ENCODE measurements at regions not wholly inside any gene's neighbourhood (a gene's known extent, or its start where the extent isn't known, plus 50 kb on each side); places are given as distances from the start of the nearest gene placed in this dataset.

DNA sequence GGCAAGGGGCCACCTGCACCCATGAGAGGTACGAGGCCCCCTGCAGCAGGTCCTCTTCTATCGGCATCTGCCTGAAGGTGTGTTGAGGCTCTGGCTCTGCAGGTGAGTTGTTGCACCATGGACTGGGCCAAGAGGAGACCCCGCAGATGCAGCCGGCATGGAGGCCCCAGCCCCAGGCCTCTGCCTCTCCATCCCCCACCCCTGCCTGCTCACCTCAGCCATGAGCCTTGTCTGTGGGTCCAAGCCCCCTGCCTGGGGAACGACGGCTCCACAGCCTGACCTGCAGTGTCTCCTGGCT is 1386.2 kb downstream of the BRD1 start:
- no peaks in the 10 kb centered on the region for H3K79me2 ChIP-seq (replicated peaks; ENCODE audit: insufficient read depth)
- H3K4me3 ChIP-seq: no peak overlapping the region
- H3K36me3 Mint-ChIP-seq (ENCODE audit: low read depth): no peaks in the 10 kb centered on the region
- no peaks in the 10 kb centered on the region for H3K4me1 Mint-ChIP-seq
- H3K27ac Mint-ChIP-seq: 0 out of 2 replicates have a peak overlapping the region, but pooled peaks have one; percentile 9
- no peaks in the 10 kb centered on the region for H3F3A ChIP-seq (replicated peaks; ENCODE audit: low read depth)
- no peak for ATAC-seq
- no peak overlapping the region for H3K27ac ChIP-seq (ENCODE audit: low read depth)
- H3K4me2 ChIP-seq: no peak overlapping the region
- H3K4me3 Mint-ChIP-seq: no peak overlapping the region
- H3K9me3 Mint-ChIP-seq: no peaks in the 10 kb centered on the region; the same call in 2 of the 3 replicates
- H4K20me1 ChIP-seq (replicated peaks; ENCODE audit: insufficient read depth): no peaks in the 10 kb centered on the region
- H3K27me3 ChIP-seq (ENCODE audit: insufficient read depth): no peaks in the 10 kb centered on the region
- H3K27me3 Mint-ChIP-seq (ENCODE audit: insufficient read depth, low read depth, poor library complexity): peaks cover 2% of the 10 kb centered on the region
- no peaks in the 10 kb centered on the region; the same call in 1 of the 2 replicates for H3K36me3 ChIP-seq (ENCODE audit: insufficient read depth)
- no peak overlapping the region for H2AFZ ChIP-seq
- DNase-seq (ENCODE audit: low spot score): no peak
- TF ChIP-seq NANOG (IDR thresholded peaks at IDR 0.05; ENCODE audit: borderline replicate concordance): no peak
- TF ChIP-seq, protein P1, sequence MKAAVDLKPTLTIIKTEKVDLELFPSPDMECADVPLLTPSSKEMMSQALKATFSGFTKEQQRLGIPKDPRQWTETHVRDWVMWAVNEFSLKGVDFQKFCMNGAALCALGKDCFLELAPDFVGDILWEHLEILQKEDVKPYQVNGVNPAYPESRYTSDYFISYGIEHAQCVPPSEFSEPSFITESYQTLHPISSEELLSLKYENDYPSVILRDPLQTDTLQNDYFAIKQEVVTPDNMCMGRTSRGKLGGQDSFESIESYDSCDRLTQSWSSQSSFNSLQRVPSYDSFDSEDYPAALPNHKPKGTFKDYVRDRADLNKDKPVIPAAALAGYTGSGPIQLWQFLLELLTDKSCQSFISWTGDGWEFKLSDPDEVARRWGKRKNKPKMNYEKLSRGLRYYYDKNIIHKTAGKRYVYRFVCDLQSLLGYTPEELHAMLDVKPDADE (IDR thresholded peaks at IDR 0.05): no peak
- TF ChIP-seq, protein P2, sequence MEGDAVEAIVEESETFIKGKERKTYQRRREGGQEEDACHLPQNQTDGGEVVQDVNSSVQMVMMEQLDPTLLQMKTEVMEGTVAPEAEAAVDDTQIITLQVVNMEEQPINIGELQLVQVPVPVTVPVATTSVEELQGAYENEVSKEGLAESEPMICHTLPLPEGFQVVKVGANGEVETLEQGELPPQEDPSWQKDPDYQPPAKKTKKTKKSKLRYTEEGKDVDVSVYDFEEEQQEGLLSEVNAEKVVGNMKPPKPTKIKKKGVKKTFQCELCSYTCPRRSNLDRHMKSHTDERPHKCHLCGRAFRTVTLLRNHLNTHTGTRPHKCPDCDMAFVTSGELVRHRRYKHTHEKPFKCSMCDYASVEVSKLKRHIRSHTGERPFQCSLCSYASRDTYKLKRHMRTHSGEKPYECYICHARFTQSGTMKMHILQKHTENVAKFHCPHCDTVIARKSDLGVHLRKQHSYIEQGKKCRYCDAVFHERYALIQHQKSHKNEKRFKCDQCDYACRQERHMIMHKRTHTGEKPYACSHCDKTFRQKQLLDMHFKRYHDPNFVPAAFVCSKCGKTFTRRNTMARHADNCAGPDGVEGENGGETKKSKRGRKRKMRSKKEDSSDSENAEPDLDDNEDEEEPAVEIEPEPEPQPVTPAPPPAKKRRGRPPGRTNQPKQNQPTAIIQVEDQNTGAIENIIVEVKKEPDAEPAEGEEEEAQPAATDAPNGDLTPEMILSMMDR (conservative IDR thresholded peaks at IDR 0.05; ENCODE audit: low read depth in 2 of 2): no peak
- TF ChIP-seq ZNF114 (CRISPR knock-in tag; IDR thresholded peaks at IDR 0.05): no peak
- TF ChIP-seq, protein P3, sequence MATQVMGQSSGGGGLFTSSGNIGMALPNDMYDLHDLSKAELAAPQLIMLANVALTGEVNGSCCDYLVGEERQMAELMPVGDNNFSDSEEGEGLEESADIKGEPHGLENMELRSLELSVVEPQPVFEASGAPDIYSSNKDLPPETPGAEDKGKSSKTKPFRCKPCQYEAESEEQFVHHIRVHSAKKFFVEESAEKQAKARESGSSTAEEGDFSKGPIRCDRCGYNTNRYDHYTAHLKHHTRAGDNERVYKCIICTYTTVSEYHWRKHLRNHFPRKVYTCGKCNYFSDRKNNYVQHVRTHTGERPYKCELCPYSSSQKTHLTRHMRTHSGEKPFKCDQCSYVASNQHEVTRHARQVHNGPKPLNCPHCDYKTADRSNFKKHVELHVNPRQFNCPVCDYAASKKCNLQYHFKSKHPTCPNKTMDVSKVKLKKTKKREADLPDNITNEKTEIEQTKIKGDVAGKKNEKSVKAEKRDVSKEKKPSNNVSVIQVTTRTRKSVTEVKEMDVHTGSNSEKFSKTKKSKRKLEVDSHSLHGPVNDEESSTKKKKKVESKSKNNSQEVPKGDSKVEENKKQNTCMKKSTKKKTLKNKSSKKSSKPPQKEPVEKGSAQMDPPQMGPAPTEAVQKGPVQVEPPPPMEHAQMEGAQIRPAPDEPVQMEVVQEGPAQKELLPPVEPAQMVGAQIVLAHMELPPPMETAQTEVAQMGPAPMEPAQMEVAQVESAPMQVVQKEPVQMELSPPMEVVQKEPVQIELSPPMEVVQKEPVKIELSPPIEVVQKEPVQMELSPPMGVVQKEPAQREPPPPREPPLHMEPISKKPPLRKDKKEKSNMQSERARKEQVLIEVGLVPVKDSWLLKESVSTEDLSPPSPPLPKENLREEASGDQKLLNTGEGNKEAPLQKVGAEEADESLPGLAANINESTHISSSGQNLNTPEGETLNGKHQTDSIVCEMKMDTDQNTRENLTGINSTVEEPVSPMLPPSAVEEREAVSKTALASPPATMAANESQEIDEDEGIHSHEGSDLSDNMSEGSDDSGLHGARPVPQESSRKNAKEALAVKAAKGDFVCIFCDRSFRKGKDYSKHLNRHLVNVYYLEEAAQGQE (IDR thresholded peaks at IDR 0.05; ENCODE audit: unreplicated experiment): no peak
- TF ChIP-seq STAT1 (IDR thresholded peaks at IDR 0.05; ENCODE audit: unreplicated experiment): no peak
- TF ChIP-seq ZNF331 (CRISPR knock-in tag; IDR thresholded peaks at IDR 0.05; ENCODE audit: low read depth): no peak
- TF ChIP-seq EZH2 (IDR thresholded peaks at IDR 0.05; ENCODE audit: low read depth, unreplicated experiment): no peak
- TF ChIP-seq CREB1 (CRISPR knock-in tag; IDR thresholded peaks at IDR 0.05; ENCODE audit: low read depth): no peak
- TF ChIP-seq POLR2AphosphoS5 (IDR thresholded peaks at IDR 0.05; ENCODE audit: low read depth): no peak
- TF ChIP-seq, protein P4, sequence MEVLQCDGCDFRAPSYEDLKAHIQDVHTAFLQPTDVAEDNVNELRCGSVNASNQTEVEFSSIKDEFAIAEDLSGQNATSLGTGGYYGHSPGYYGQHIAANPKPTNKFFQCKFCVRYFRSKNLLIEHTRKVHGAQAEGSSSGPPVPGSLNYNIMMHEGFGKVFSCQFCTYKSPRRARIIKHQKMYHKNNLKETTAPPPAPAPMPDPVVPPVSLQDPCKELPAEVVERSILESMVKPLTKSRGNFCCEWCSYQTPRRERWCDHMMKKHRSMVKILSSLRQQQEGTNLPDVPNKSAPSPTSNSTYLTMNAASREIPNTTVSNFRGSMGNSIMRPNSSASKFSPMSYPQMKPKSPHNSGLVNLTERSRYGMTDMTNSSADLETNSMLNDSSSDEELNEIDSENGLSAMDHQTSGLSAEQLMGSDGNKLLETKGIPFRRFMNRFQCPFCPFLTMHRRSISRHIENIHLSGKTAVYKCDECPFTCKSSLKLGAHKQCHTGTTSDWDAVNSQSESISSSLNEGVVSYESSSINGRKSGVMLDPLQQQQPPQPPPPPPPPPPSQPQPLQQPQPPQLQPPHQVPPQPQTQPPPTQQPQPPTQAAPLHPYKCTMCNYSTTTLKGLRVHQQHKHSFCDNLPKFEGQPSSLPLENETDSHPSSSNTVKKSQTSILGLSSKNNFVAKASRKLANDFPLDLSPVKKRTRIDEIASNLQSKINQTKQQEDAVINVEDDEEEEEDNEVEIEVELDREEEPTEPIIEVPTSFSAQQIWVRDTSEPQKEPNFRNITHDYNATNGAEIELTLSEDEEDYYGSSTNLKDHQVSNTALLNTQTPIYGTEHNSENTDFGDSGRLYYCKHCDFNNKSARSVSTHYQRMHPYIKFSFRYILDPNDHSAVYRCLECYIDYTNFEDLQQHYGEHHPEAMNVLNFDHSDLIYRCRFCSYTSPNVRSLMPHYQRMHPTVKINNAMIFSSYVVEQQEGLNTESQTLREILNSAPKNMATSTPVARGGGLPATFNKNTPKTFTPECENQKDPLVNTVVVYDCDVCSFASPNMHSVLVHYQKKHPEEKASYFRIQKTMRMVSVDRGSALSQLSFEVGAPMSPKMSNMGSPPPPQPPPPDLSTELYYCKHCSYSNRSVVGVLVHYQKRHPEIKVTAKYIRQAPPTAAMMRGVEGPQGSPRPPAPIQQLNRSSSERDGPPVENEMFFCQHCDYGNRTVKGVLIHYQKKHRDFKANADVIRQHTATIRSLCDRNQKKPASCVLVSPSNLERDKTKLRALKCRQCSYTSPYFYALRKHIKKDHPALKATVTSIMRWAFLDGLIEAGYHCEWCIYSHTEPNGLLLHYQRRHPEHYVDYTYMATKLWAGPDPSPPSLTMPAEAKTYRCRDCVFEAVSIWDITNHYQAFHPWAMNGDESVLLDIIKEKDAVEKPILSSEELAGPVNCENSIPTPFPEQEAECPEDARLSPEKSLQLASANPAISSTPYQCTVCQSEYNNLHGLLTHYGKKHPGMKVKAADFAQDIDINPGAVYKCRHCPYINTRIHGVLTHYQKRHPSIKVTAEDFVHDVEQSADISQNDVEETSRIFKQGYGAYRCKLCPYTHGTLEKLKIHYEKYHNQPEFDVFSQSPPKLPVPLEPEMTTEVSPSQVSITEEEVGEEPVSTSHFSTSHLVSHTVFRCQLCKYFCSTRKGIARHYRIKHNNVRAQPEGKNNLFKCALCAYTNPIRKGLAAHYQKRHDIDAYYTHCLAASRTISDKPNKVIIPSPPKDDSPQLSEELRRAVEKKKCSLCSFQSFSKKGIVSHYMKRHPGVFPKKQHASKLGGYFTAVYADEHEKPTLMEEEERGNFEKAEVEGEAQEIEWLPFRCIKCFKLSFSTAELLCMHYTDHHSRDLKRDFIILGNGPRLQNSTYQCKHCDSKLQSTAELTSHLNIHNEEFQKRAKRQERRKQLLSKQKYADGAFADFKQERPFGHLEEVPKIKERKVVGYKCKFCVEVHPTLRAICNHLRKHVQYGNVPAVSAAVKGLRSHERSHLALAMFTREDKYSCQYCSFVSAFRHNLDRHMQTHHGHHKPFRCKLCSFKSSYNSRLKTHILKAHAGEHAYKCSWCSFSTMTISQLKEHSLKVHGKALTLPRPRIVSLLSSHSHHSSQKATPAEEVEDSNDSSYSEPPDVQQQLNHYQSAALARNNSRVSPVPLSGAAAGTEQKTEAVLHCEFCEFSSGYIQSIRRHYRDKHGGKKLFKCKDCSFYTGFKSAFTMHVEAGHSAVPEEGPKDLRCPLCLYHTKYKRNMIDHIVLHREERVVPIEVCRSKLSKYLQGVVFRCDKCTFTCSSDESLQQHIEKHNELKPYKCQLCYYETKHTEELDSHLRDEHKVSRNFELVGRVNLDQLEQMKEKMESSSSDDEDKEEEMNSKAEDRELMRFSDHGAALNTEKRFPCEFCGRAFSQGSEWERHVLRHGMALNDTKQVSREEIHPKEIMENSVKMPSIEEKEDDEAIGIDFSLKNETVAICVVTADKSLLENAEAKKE (CRISPR knock-in tag; IDR thresholded peaks at IDR 0.05): no peak
- no peak for TF ChIP-seq JUNB (IDR thresholded peaks at IDR 0.05; ENCODE audit: unreplicated experiment)
- no peak for TF ChIP-seq EZH2phosphoT487 (IDR thresholded peaks at IDR 0.05; ENCODE audit: unreplicated experiment)
- no peaks in the 10 kb centered on the region for H3K9me2 ChIP-seq (ENCODE audit: insufficient read depth)
- no peaks in the 10 kb centered on the region for H3K4me1 ChIP-seq (ENCODE audit: insufficient read depth)

Data from GM23338 (cell line).